NB4 (cell line): ENCODE measurements at regions not wholly inside any gene's neighbourhood (a gene's known extent, or its start where the extent isn't known, plus 50 kb on each side); places are given as distances from the start of the nearest gene placed in this dataset.

Source experiments
- MYC ChIP-seq: IDR thresholded peaks from 2 replicates; pipeline ENCODE4 v1.6.1; 2011; ENCODE audit warnings: low read depth, low read length
- POLR2A ChIP-seq: IDR thresholded peaks from 2 replicates; pipeline ENCODE4 v1.6.1; 2011; ENCODE audit warnings: mild to moderate bottlenecking; ENCODE audit not compliant: insufficient read length; ENCODE audit errors: extremely low read depth
- TF ChIP-seq, protein P1 (sequence below): IDR thresholded peaks from one replicate; pipeline ENCODE4 v1.5.1; 2012; ENCODE audit warnings: low read depth, low read length

DNA sequence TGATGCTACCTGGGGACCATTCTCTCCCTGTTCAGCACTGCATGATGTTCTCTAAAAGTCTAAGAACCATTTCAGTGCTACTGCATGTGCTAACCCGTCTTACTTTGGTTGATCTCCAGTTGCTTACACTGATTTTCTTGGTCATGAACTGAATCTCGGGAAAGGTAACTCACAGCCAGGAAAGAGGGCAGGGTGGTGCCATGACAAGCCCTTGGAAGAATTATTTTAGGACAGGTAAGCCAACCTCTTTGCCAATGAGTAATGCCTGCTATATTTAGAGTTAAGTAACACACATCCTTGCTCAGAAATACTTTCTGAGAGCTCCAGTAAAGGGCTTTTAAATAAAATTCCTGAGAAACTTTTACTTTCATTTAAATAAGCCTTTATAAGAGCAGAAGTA is 126.7 kb downstream of the ARL4A start:
- no peak for TF ChIP-seq POLR2A
- TF ChIP-seq, protein P1, sequence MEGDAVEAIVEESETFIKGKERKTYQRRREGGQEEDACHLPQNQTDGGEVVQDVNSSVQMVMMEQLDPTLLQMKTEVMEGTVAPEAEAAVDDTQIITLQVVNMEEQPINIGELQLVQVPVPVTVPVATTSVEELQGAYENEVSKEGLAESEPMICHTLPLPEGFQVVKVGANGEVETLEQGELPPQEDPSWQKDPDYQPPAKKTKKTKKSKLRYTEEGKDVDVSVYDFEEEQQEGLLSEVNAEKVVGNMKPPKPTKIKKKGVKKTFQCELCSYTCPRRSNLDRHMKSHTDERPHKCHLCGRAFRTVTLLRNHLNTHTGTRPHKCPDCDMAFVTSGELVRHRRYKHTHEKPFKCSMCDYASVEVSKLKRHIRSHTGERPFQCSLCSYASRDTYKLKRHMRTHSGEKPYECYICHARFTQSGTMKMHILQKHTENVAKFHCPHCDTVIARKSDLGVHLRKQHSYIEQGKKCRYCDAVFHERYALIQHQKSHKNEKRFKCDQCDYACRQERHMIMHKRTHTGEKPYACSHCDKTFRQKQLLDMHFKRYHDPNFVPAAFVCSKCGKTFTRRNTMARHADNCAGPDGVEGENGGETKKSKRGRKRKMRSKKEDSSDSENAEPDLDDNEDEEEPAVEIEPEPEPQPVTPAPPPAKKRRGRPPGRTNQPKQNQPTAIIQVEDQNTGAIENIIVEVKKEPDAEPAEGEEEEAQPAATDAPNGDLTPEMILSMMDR, result no peak
- TF ChIP-seq MYC, result no peak
